ENCODE measurements at regions not wholly inside any gene's neighbourhood (a gene's known extent, or its start where the extent isn't known, plus 50 kb on each side); places are given as distances from the start of the nearest gene placed in this dataset.

DNA sequence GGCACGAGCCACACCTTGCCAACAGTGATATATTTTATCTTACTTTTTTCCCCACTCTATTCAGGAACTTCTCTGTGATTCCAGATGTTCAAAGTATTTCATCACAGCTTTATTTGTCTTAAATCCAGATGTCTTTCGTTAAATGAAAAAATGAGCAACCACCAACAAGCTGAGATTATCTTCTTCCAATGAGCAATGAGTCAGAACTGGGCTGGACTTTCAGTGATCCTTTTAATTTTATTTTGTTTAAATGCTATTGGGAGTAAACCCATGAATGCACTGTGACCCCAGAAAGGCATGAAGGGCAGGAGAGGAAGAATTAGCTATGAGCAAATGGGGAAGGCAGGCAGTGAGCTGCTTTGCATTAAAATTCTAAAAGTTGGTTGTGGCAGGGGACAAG lies 77.6 kb upstream of the IMMP2L start:
- FAIRE-seq (no peak), DNase-seq (ENCODE audit: low read depth, low spot score) (no peak)
- H3K27ac ChIP-seq (ENCODE audit: control insufficient read depth, insufficient read depth, low read length) = no peak overlapping the region
- H2AFZ ChIP-seq (ENCODE audit: control insufficient read depth, low read length) = no peak overlapping the region
- H4K20me1 ChIP-seq (ENCODE audit: control insufficient read depth, extremely low read depth, insufficient read depth, low read length) = no peaks in the 10 kb centered on the region
- no peak overlapping the region for H3K4me2 ChIP-seq (ENCODE audit: control insufficient read depth, extremely low read depth, insufficient read depth, low read depth, low read length)
- no peaks in the 10 kb centered on the region for H3K79me2 ChIP-seq (ENCODE audit: control insufficient read depth, insufficient read depth, low read length)
- no peaks in the 10 kb centered on the region for H3K36me3 ChIP-seq (ENCODE audit: control insufficient read depth in 2 of 2, extremely low read depth in 1 of 2, insufficient read depth in 2 of 2, low read length in 2 of 2)
- TF ChIP-seq CTCF (optimal IDR thresholded peaks at IDR 0.05 in 1 of 3, IDR thresholded peaks at IDR 0.05 in 1 of 3, conservative IDR thresholded peaks at IDR 0.05 in 1 of 3; ENCODE audit: extremely low read depth in 1 of 3, insufficient read depth in 2 of 3, low read length in 3 of 3) = no peak
- TF ChIP-seq EZH2 (IDR thresholded peaks at IDR 0.05; ENCODE audit: low read length) = no peak
- H3K9me3 ChIP-seq (ENCODE audit: control insufficient read depth, low read depth, low read length) = no peaks in the 10 kb centered on the region
- no peaks in the 10 kb centered on the region for H3K27me3 ChIP-seq (ENCODE audit: control insufficient read depth, extremely low read depth, insufficient read depth, low read length)
- no peak overlapping the region for H3K4me3 ChIP-seq (ENCODE audit: control insufficient read depth in 2 of 3, extremely low read depth in 1 of 3, insufficient read depth in 2 of 3, low read depth in 1 of 3, low read length in 3 of 3)
- no peak overlapping the region for H3K9ac ChIP-seq (ENCODE audit: control insufficient read depth, extremely low read depth, insufficient read depth, low read length)
- H3K4me1 ChIP-seq (ENCODE audit: control insufficient read depth, extremely low read depth, insufficient read depth, low read length) = no peaks in the 10 kb centered on the region
- dilution Hi-C loops (cut with MboI; ENCODE audit: extremely low pct_ligation_motif_present, low sequenced_read_pairs) = no loop called here
- no peaks in the 10 kb centered on the region for H3K9me1 ChIP-seq (ENCODE audit: control insufficient read depth, extremely low read depth, insufficient read depth, low read length)

DNA sequence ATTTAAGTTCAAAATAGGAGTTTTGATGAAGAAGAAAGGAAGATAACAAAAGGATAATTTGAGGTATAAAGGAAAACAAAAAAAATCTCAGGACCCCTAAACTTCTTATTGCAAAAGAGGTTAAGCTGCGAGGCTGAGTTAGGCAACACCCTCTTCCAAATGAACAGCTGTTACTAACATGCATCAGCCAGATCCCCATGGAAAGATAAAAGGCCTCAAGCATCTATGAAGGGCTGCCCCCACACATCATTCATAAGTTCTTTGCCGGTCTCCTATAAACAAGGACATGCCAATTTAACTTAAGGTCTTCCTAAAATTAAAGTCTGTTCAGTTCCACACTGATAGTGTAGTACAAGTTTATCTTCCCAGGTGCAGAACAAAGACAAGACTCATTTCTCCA lies 75.8 kb upstream of the IMMP2L start:
- Histone ChIP-seq H3K9me1 (ENCODE audit: control insufficient read depth, extremely low read depth, insufficient read depth, low read length) (no peaks in the 10 kb centered on the region), H3K27ac (ENCODE audit: control insufficient read depth, insufficient read depth, low read length) (no peak overlapping the region), H3K4me2 (ENCODE audit: control insufficient read depth, extremely low read depth, insufficient read depth, low read depth, low read length) (no peak overlapping the region), H3K79me2 (ENCODE audit: control insufficient read depth, insufficient read depth, low read length) (no peaks in the 10 kb centered on the region), H3K4me1 (ENCODE audit: control insufficient read depth, extremely low read depth, insufficient read depth, low read length) (no peaks in the 10 kb centered on the region), H3K4me3 (ENCODE audit: control insufficient read depth in 2 of 3, extremely low read depth in 1 of 3, insufficient read depth in 2 of 3, low read depth in 1 of 3, low read length in 3 of 3) (no peak overlapping the region), H3K36me3 (ENCODE audit: control insufficient read depth in 2 of 2, extremely low read depth in 1 of 2, insufficient read depth in 2 of 2, low read length in 2 of 2) (no peaks in the 10 kb centered on the region), H2AFZ (ENCODE audit: control insufficient read depth, low read length) (no peak overlapping the region), H4K20me1 (ENCODE audit: control insufficient read depth, extremely low read depth, insufficient read depth, low read length) (no peaks in the 10 kb centered on the region), H3K27me3 (ENCODE audit: control insufficient read depth, extremely low read depth, insufficient read depth, low read length) (no peaks in the 10 kb centered on the region), H3K9me3 (ENCODE audit: control insufficient read depth, low read depth, low read length) (no peaks in the 10 kb centered on the region), H3K9ac (ENCODE audit: control insufficient read depth, extremely low read depth, insufficient read depth, low read length) (no peak overlapping the region)
- FAIRE-seq (no peak), DNase-seq (ENCODE audit: low read depth, low spot score) (no peak)
- no peak for TF ChIP-seq EZH2 (IDR thresholded peaks at IDR 0.05; ENCODE audit: low read length)
- no peak for TF ChIP-seq CTCF (optimal IDR thresholded peaks at IDR 0.05 in 1 of 3, IDR thresholded peaks at IDR 0.05 in 1 of 3, conservative IDR thresholded peaks at IDR 0.05 in 1 of 3; ENCODE audit: extremely low read depth in 1 of 3, insufficient read depth in 2 of 3, low read length in 3 of 3)
- dilution Hi-C loops (cut with MboI; ENCODE audit: extremely low pct_ligation_motif_present, low sequenced_read_pairs) = no loop called here
